Fibroblast of pulmonary artery (primary cell): ENCODE measurements at regions not wholly inside any gene's neighbourhood (a gene's known extent, or its start where the extent isn't known, plus 50 kb on each side); places are given as distances from the start of the nearest gene placed in this dataset.

ENCODE experiments used
- DNase-seq: peaks from one replicate; pipeline ENCODE4 v3.0.0-alpha.2; 2010; ENCODE audit warnings: low read depth
- H3K4me3 ChIP-seq: replicated peaks from 2 replicates; pipeline ENCODE4 v1.5.1; 2011; ENCODE audit warnings: low read depth, mild to moderate bottlenecking, control low read depth, low read length, moderate library complexity
- TF ChIP-seq, protein P1 (sequence below): IDR thresholded peaks from 2 replicates; pipeline ENCODE4 v1.5.1; 2011; ENCODE audit warnings: mild to moderate bottlenecking, control low read depth, low read length, inconsistent platforms; ENCODE audit errors: missing control alignments

DNA sequence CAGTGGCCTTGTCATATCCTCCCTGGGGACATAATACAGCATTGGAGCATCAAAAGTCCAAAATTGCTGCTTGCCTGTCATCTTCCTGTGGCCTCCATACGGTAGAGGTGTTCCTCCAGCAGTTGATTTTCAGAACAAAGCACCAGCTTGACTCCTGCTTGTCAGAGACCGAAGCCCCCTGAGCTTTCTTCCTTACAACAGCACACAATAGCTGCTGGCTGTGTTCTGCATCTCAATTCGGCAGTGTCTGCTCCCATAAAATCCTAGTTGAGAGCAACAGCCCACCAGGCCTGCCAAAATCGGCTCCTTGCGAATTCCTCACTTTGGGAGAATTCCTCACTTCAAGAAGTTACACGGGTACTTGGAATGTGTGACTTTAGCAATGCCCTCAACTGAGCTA is 372.9 kb downstream of the SAMD5 start:
- TF ChIP-seq, protein P1, sequence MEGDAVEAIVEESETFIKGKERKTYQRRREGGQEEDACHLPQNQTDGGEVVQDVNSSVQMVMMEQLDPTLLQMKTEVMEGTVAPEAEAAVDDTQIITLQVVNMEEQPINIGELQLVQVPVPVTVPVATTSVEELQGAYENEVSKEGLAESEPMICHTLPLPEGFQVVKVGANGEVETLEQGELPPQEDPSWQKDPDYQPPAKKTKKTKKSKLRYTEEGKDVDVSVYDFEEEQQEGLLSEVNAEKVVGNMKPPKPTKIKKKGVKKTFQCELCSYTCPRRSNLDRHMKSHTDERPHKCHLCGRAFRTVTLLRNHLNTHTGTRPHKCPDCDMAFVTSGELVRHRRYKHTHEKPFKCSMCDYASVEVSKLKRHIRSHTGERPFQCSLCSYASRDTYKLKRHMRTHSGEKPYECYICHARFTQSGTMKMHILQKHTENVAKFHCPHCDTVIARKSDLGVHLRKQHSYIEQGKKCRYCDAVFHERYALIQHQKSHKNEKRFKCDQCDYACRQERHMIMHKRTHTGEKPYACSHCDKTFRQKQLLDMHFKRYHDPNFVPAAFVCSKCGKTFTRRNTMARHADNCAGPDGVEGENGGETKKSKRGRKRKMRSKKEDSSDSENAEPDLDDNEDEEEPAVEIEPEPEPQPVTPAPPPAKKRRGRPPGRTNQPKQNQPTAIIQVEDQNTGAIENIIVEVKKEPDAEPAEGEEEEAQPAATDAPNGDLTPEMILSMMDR: no peak
- no peak overlapping the region for H3K4me3 ChIP-seq
- DNase-seq: no peak

DNA sequence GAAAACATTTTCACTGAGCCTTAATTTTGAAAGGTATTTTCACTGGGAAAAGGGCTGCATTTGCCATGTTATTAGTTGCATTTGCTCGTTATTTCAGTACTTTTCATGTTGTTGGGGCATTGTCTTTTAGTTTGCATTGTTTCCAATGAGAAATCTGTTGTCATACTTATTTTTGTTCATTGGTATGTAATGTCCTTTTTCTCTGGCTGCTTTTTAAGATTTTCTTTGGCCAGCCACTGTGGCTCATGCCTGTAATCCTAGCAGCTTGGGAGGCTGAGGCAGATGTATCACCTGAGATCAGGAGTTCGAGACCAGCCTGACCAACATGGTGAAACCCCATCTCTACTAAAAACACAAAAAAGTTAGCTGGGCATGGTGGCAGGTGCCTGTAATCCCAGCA is 379.9 kb downstream of the SAMD5 start:
- TF ChIP-seq, protein P1: no peak
- H3K4me3 ChIP-seq: no peak overlapping the region
- DNase-seq: no peak

DNA sequence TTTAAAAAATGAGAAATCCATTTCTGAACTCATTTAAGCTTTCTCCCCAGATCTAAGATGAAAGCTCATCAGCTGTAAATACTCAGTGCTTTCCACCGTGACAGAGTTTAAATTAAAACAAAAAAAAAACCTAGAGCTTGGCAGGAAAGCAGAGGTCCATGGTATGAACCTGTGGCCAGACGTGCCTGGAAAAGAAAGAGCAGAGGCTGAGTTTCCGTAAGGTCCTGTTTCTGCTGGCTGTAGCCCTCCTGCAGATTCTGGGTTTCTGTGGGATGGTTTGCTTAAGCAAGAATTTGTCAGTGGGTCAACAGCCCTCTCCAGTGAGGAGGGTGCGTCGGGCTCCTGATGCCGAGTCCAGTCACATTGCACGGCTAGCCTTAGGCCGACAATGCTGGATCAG is 383.2 kb downstream of the SAMD5 start:
- no peak for DNase-seq
- TF ChIP-seq, protein P1: no peak
- H3K4me3 ChIP-seq: no peak overlapping the region

- no peak overlapping the region for H3K4me3 ChIP-seq
- DNase-seq: no peak
- TF ChIP-seq, protein P1: no peak
Measured at GRCh38 chr6:147892476-147892875, 384.0 kb downstream of the SAMD5 start.

DNA sequence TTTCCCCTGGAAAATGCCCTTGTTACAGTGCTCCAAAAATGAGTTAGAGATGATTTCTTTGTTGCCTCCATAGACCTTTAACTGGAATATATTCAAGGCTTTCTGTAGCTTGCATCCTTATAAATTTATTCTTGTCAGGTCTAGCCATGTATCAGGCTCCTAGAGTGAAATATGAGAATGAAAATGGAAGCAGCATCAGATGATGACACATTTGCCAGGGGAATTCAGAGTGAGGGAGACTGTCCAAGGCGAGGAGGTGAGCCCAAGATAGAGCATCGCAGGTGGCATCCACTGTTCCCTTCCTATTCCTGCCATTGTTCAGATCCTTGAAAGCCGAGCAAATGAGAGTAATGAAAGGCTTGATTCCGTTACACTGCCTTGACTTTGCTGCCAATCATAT is 386.8 kb downstream of the SAMD5 start:
- TF ChIP-seq, protein P1: no peak
- DNase-seq: no peak
- no peak overlapping the region for H3K4me3 ChIP-seq

- no peak overlapping the region for H3K4me3 ChIP-seq
- no peak for DNase-seq
- TF ChIP-seq, protein P1: no peak
Measured at GRCh38 chr6:147900247-147900830, 391.8 kb downstream of the SAMD5 start.

DNA sequence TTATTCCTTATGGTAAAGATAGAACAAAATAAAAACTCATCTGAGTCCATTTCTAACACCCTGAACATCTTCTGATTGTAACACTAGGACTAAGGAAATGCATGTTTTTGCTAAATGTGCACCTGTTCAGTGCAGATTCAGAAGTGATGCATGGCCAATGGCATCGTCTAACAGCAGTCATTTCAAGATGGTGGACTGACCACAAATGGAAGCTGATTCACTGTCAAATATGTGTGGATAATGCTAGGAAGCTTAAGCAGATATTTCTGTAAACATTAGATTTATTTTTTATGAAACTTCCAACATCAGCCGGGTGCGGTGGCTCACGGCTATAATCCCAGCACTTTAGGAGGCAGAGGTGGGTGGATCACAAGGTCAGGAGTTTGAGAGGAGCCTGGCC is 394.8 kb downstream of the SAMD5 start:
- H3K4me3 ChIP-seq: no peak overlapping the region
- TF ChIP-seq, protein P1: no peak
- no peak for DNase-seq
